ENCODE measurements at regions not wholly inside any gene's neighbourhood (a gene's known extent, or its start where the extent isn't known, plus 50 kb on each side); places are given as distances from the start of the nearest gene placed in this dataset.

GRCh38 chr10:64075604-64076003, 554.4 kb downstream of the REEP3 start:
- TF ChIP-seq CTCF (conservative IDR thresholded peaks at IDR 0.05; ENCODE audit: control insufficient read depth, insufficient read depth, low read depth, low read length): no peak
- H3K4me3 ChIP-seq (ENCODE audit: control insufficient read depth, low read depth, low read length): no peak overlapping the region
- DNase-seq (ENCODE audit: low read depth): no peak

- H3K4me3 ChIP-seq (ENCODE audit: control insufficient read depth, low read depth, low read length): no peak overlapping the region
- no peak for DNase-seq (ENCODE audit: low read depth)
- TF ChIP-seq CTCF (conservative IDR thresholded peaks at IDR 0.05; ENCODE audit: control insufficient read depth, insufficient read depth, low read depth, low read length): no peak
Observed at GRCh38 chr10:64076322-64076940, 555.2 kb downstream of the REEP3 start.

GRCh38 chr10:64079341-64079740, 558.1 kb downstream of the REEP3 start:
- TF ChIP-seq CTCF (conservative IDR thresholded peaks at IDR 0.05; ENCODE audit: control insufficient read depth, insufficient read depth, low read depth, low read length): no peak
- H3K4me3 ChIP-seq (ENCODE audit: control insufficient read depth, low read depth, low read length): no peak overlapping the region
- DNase-seq (ENCODE audit: low read depth): no peak

GRCh38 chr10:64080071-64080470, 558.9 kb downstream of the REEP3 start:
- no peak for TF ChIP-seq CTCF (conservative IDR thresholded peaks at IDR 0.05; ENCODE audit: control insufficient read depth, insufficient read depth, low read depth, low read length)
- DNase-seq (ENCODE audit: low read depth): no peak
- no peak overlapping the region for H3K4me3 ChIP-seq (ENCODE audit: control insufficient read depth, low read depth, low read length)

DNA sequence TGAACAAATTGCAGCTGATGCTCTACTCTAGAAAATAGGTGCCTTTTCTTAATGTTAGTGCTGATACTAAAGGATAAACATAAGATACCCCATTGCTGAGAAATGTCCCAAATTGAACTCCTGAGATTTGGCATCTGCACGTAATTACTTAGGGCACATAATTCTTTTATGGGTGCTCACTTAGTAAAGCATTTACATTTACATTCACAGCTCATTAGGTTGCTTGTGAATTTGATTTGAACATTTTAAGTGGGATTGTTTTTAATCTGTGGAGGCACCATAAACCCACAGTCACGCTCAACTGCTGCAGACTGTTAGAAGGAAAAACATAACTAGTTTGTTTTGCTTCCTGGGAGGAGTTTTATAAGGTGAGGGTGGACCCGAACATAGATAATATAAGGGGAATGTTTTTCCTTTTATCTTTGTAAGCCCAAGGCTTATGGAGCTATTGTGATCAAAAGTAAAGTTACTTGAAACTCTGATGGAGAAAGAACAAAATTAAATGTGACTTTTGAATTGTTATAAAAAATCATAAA, 560.8 kb downstream of the REEP3 start:
- no peak for DNase-seq (ENCODE audit: low read depth)
- TF ChIP-seq CTCF (conservative IDR thresholded peaks at IDR 0.05; ENCODE audit: control insufficient read depth, insufficient read depth, low read depth, low read length): no peak
- H3K4me3 ChIP-seq (ENCODE audit: control insufficient read depth, low read depth, low read length): no peak overlapping the region

GRCh38 chr10:64086083-64086767, 565.0 kb downstream of the REEP3 start:
- H3K4me3 ChIP-seq (ENCODE audit: control insufficient read depth, low read depth, low read length): no peak overlapping the region
- no peak for TF ChIP-seq CTCF (conservative IDR thresholded peaks at IDR 0.05; ENCODE audit: control insufficient read depth, insufficient read depth, low read depth, low read length)
- DNase-seq (ENCODE audit: low read depth): no peak

Measured in fibroblast of mammary gland (primary cell).